ENCODE measurements at regions not wholly inside any gene's neighbourhood (a gene's known extent, or its start where the extent isn't known, plus 50 kb on each side); places are given as distances from the start of the nearest gene placed in this dataset.

GRCh38 chr2:38509947-38510326, 92.8 kb downstream of the HNRNPLL start:
- DNase-seq, result no peak

- DNase-seq, result no peak
Observed at GRCh38 chr2:38509314-38509946, 93.3 kb downstream of the HNRNPLL start.

GRCh38 chr2:38508311-38509039, 94.3 kb downstream of the HNRNPLL start:
- peak; percentile 85 for DNase-seq

- no peak for DNase-seq
Observed at GRCh38 chr2:38507712-38508111, 95.0 kb downstream of the HNRNPLL start.

GRCh38 chr2:38505779-38506178, 96.9 kb downstream of the HNRNPLL start:
- DNase-seq, result peak; percentile 59

- DNase-seq, result no peak
Observed at GRCh38 chr2:38504169-38504568, 98.6 kb downstream of the HNRNPLL start.

- no peak for DNase-seq
Observed at GRCh38 chr2:38502107-38502506, 100.6 kb downstream of the HNRNPLL start.

GRCh38 chr2:38500283-38500634, 102.5 kb downstream of the HNRNPLL start:
- DNase-seq, result no peak

GRCh38 chr2:38499548-38500282, 103.0 kb downstream of the HNRNPLL start:
- DNase-seq, result peak; percentile 71

- DNase-seq, result peak; percentile 61
Observed at GRCh38 chr2:38498045-38498481, 104.7 kb downstream of the HNRNPLL start.

- DNase-seq, result no peak
Observed at GRCh38 chr2:38497670-38498037, 105.1 kb downstream of the HNRNPLL start.

- no peak for DNase-seq
Observed at GRCh38 chr2:38496927-38497669, 105.6 kb downstream of the HNRNPLL start.

GRCh38 chr2:38495880-38496279, 106.8 kb downstream of the HNRNPLL start:
- DNase-seq, result no peak

GRCh38 chr2:38494394-38494793, 108.3 kb downstream of the HNRNPLL start:
- DNase-seq, result peak; percentile 58

GRCh38 chr2:38492042-38492615, 110.6 kb downstream of the HNRNPLL start:
- DNase-seq, result no peak

- DNase-seq, result no peak
Observed at GRCh38 chr2:38491436-38491835, 111.3 kb downstream of the HNRNPLL start.

- no peak for DNase-seq
Observed at GRCh38 chr2:38489846-38490245, 112.8 kb upstream of the ATL2 start.

- no peak for DNase-seq
Observed at GRCh38 chr2:38487852-38488251, 110.8 kb upstream of the ATL2 start.

- no peak for DNase-seq
Observed at GRCh38 chr2:38486213-38487026, 109.3 kb upstream of the ATL2 start.

- no peak for DNase-seq
Observed at GRCh38 chr2:38485734-38486133, 108.7 kb upstream of the ATL2 start.

GRCh38 chr2:38484957-38485356, 107.9 kb upstream of the ATL2 start:
- no peak for DNase-seq
